ENCODE measurements at regions not wholly inside any gene's neighbourhood (a gene's known extent, or its start where the extent isn't known, plus 50 kb on each side); places are given as distances from the start of the nearest gene placed in this dataset.

GRCh38 chr18:22102953-22103646, 66.3 kb upstream of the GATA6 start:
- no peak overlapping the region for H3K4me2 ChIP-seq (ENCODE audit: low read depth, low read length)
- no peak overlapping the region for H4K91ac ChIP-seq (ENCODE audit: insufficient read depth, low read depth, low read length)
- H3K4me3 ChIP-seq (ENCODE audit: insufficient read depth, low read depth, low read length): no peak overlapping the region
- no peaks in the 10 kb centered on the region for H3K36me3 ChIP-seq (ENCODE audit: control insufficient read depth, insufficient read depth, low read length)
- DNase-seq: no peak
- BruUV-seq (replicated peaks): no TSS peak
- H3K9ac ChIP-seq (ENCODE audit: low read depth, low read length): no peak overlapping the region
- intact Hi-C loops (cut with micrococcal nuclease) (no loop called here), dilution Hi-C loops (cut with HindIII; ENCODE audit: low sequenced_read_pairs, unreplicated experiment) (no loop called here), in situ Hi-C loops (cut with MboI; ENCODE audit: low sequenced_read_pairs) (no loop called here)
- no peaks in the 10 kb centered on the region for H3K9me3 ChIP-seq (ENCODE audit: control insufficient read depth, insufficient read depth, low read length)
- no peak overlapping the region for H3K18ac ChIP-seq (ENCODE audit: low read depth, low read length)
- H2BK120ac ChIP-seq (ENCODE audit: low read depth, low read length): no peak overlapping the region
- H3K4me1 ChIP-seq (ENCODE audit: control insufficient read depth, insufficient read depth, low read length): no peaks in the 10 kb centered on the region
- ATAC-seq (ENCODE audit: low read depth): no peak
- no peak overlapping the region for H2AK9ac ChIP-seq (replicated peaks; ENCODE audit: low read depth, low read length, poor library complexity)
- H2AFZ ChIP-seq (replicated peaks; ENCODE audit: low read length, poor library complexity): no peak overlapping the region
- H4K5ac ChIP-seq (ENCODE audit: low read depth, low read length): no peak overlapping the region
- H4K8ac ChIP-seq (ENCODE audit: low read depth in 2 of 2, low read length in 2 of 2): no peak overlapping the region
- H2BK20ac ChIP-seq (ENCODE audit: low read depth, low read length): no peak overlapping the region
- no peak overlapping the region for H3K56ac ChIP-seq (ENCODE audit: extremely low read depth, insufficient read depth, low read length)
- TF ChIP-seq SMC3 (IDR thresholded peaks at IDR 0.05; ENCODE audit: low read depth, low read length) (no peak), BHLHE40 (IDR thresholded peaks at IDR 0.05; ENCODE audit: low read depth, low read length) (no peak), RFX5 (IDR thresholded peaks at IDR 0.05; ENCODE audit: low read depth, low read length) (no peak), RCOR1 (IDR thresholded peaks at IDR 0.05; ENCODE audit: insufficient replicate concordance, low read length) (no peak), POLR2A (IDR thresholded peaks at IDR 0.05; ENCODE audit: low read depth, low read length) (no peak), RAD21 (IDR thresholded peaks at IDR 0.05; ENCODE audit: low read length) (no peak), MAFK (IDR thresholded peaks at IDR 0.05; ENCODE audit: low read depth, low read length) (no peak), CHD1 (IDR thresholded peaks at IDR 0.05; ENCODE audit: low read depth, low read length) (no peak), CEBPB (IDR thresholded peaks at IDR 0.05; ENCODE audit: low read depth, low read length) (no peak), FOS (IDR thresholded peaks at IDR 0.05; ENCODE audit: low read depth, low read length) (no peak), ELK1 (IDR thresholded peaks at IDR 0.05; ENCODE audit: borderline replicate concordance, low read depth, low read length) (no peak), MAZ (IDR thresholded peaks at IDR 0.05; ENCODE audit: borderline replicate concordance, low read depth, low read length) (no peak), USF2 (IDR thresholded peaks at IDR 0.05; ENCODE audit: low read depth, low read length) (no peak)
- no peak overlapping the region for H3K27ac ChIP-seq (ENCODE audit: insufficient read depth, low read length)
- no peaks in the 10 kb centered on the region for H3K9me1 ChIP-seq (ENCODE audit: insufficient read depth, low read length)
- 20% methylated on average over 1 of the region's 7 CpGs; no CpG with 5 or more reads in 1 of the 2 experiments for WGBS, 2 experiments (ENCODE audit: extremely low coverage in 2 of 2, insufficient read length in 1 of 2)
- CTCF ChIA-PET: no interaction called here
- no peak overlapping the region for H3K4ac ChIP-seq (ENCODE audit: low read depth, low read length)
- no peak overlapping the region for H3K23ac ChIP-seq (ENCODE audit: low read depth, low read length)
- no peak overlapping the region for H2BK5ac ChIP-seq (ENCODE audit: low read depth, low read length, poor library complexity, severe bottlenecking)
- no peak overlapping the region for H2BK15ac ChIP-seq (ENCODE audit: low read depth, low read length)
- POLR2A ChIA-PET (ENCODE audit: unreplicated experiment): no interaction called here
- no peaks in the 10 kb centered on the region for H3K79me1 ChIP-seq (ENCODE audit: low read depth in 1 of 2, low read length in 2 of 2)
- H4K20me1 ChIP-seq (ENCODE audit: insufficient read depth, low read length): no peaks in the 10 kb centered on the region
- no peak overlapping the region for H3K14ac ChIP-seq (replicated peaks; ENCODE audit: low read depth, low read length)
- no peak overlapping the region for H2AK5ac ChIP-seq (ENCODE audit: low read depth, low read length)
- peaks cover 23% of the 10 kb centered on the region for H3K27me3 ChIP-seq (ENCODE audit: control insufficient read depth, insufficient read depth, low read length)

All from IMR-90 (cell line).